ENCODE measurements at regions not wholly inside any gene's neighbourhood (a gene's known extent, or its start where the extent isn't known, plus 50 kb on each side); places are given as distances from the start of the nearest gene placed in this dataset.
A peak's percentile ranks its signal among the peaks of the same experiment; 100 is the strongest.

DNA sequence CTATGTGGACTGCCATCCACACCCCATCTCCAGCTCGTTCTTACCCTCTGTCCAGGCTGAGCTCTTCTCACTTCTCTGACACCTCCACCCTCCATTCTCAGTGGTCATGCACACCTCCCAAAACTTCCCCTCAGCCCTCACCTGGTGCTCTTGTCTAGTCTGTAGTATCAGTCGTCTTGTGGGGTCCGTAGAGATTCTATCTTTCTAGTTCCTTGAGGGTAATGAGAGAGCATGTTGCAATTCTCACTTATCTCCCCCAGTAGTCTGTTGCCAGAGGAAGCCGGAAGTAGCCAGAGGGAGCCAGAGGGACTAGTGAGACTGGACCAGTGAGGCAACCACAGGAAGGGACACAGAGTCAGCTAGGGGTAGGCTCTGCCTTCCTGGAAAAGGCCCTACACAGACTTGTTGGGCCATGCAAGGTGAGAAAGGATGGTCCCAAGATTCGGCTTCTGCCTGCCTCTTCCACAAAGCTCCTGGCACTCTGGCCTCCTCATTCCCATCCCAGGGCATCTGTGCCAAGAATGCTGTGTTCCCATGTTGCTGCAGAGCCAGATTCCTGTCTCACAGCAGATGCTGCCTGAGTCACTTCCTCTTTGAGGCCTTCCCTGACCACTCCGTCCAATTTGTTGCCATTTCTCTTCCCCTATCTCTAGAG, 50.6 kb upstream of the DUSP5 start:
- H3K27ac Mint-ChIP-seq = no peak overlapping the region

GRCh38 chr10:110447886-110448285, 49.8 kb upstream of the DUSP5 start:
- Mint-ChIP-seq H3K9me3 (peaks cover 7 to 10% of the 10 kb centered on the region in 2 donors), H3K27ac (no peak overlapping the region), H3K4me1 (peaks cover 6% of the 10 kb centered on the region), H3K27me3 (peaks cover 20% of the 10 kb centered on the region), H3K4me3 (no peak overlapping the region)
- ATAC-seq = no peak
- DNase-seq = no peak

More for the DNA sequence above, 50.6 kb upstream of the DUSP5 start:
- no peak for ATAC-seq
- Mint-ChIP-seq H3K4me3 (no peak overlapping the region), H3K4me1 (peaks cover 8% of the 10 kb centered on the region), H3K27me3 (peaks cover 20% of the 10 kb centered on the region), H3K9me3 (peaks cover 7 to 10% of the 10 kb centered on the region in 2 donors)
- DNase-seq = peak in 1 of 2 donors; percentile 6
